NCI-H2171 treated with DMSO at 0.1 percent for 48 hours (cell line): ENCODE measurements at regions not wholly inside any gene's neighbourhood (a gene's known extent, or its start where the extent isn't known, plus 50 kb on each side); places are given as distances from the start of the nearest gene placed in this dataset.

Experiments
- DNase-seq: peaks from one replicate; lab custom pipeline; 2025; lab: John Stamatoyannopoulos, UW

DNA sequence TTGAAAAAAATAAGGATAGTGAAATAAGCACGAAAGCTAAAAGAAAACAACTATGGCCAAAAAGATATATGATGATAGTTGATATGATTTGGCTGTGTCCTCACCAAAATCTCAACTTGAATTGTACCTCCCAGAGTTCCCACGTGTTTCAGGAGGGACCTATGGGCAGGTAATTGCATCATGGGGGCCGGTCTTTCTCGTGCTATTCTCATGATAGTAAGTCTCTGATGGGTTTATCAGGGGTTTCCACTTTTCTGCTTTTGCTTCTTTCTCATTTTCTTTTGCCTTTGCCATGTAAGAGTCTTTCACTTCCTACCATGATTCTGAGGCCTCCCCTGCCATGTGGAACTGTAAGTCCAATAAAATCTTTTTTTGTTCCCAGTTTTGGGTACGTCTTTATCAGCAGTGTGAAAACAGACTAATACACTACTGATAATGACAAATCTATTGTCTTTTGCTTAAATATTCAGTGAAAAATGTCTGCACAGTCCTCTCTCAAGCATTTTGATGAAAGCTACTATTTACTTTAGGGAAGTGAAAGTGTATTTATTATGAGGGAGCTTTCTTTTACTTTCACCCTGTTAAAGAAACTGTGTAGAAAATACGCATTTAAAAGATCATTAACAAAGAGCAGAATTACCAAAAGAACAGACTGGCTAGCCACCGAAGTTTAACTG, 389.1 kb downstream of the HTR1B start:
- DNase-seq, result no peak

DNA sequence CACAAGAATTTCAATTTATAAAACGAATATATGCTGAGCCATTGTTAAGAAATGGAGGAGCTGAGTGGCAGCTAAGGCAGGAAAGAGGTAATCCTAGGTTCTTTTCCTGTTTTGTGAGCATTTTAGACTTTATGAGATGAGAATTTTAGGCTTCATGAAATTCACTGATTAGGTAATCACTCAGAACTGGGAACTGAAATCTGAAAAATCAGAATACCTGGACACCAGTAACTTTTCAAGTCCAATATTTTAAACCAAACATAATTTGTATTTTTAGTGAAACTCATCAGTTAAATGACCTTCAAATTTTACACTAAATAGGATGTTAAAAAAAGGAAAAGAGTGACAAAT, 389.9 kb downstream of the HTR1B start:
- no peak for DNase-seq

DNA sequence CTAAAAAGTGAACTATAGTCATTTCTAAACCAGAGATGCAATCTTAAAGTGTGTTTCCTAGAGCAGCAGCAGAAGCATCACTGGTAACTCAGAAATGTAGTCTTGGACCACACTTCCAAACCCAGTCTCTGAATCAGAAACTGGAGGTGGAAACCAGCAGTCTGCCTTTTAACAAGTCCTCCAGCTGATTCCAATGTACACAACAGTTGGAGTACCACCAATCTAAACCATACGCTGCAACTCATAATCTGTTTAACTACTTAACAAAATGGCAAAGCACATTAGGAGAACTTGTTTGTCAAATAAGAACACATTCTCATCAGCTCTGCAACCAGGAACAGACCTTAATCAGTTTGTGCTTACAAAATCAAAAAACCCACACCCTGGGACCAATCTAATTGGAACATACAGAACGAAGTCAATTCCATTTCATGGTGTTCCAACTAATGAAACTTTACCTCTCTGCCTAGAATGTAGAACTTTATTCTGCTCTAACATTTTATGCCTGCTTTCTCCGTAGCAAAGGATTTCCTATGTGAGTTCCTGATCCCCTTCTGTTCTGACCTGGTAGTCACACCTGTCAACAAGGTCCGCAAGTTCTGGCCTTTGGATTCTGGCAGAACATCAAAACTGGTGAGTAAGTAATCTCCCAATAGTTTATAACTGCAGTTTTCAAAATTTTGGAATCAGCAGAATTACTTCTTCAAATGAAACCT, 390.4 kb downstream of the HTR1B start:
- DNase-seq, result no peak

DNA sequence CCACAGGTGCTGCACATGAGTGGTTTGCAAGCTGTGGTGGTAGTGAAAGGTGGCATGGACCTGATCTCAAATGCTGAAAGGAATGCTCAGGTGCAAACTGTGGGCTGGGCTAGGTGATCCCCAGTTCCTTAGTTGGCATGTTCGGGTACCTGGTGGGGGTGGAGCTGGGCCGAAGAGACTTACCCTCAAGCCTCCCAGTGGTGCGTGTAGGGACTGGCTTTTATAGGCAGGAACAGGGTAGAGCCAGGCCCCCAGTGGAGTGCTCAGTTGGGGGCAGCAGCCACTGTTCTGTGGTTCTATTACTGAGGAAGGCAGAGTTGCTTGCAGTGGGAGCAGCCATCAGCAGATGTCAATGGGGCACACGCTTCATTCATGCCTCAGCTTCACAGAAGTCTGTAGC, 399.8 kb downstream of the HTR1B start:
- DNase-seq, result no peak

DNA sequence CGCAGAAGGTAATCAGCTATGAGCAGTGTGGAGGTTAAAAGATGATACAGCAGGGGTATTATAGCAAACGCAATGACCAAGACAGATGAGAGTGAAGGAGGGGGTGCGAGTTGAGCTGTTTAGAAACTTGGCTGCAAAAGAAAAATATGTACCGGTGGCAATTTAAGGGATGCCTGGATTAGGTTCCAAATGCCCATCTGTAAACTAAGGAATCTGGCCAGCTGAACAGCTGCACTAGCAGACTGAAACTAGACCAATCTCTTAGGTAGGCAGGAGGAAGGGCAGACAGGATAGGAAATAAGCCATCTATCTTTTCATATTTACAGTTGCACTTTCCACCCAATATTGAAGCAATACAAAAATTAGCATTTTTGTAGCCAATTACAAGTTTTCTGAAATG, 407.6 kb downstream of the HTR1B start:
- DNase-seq, result no peak

DNA sequence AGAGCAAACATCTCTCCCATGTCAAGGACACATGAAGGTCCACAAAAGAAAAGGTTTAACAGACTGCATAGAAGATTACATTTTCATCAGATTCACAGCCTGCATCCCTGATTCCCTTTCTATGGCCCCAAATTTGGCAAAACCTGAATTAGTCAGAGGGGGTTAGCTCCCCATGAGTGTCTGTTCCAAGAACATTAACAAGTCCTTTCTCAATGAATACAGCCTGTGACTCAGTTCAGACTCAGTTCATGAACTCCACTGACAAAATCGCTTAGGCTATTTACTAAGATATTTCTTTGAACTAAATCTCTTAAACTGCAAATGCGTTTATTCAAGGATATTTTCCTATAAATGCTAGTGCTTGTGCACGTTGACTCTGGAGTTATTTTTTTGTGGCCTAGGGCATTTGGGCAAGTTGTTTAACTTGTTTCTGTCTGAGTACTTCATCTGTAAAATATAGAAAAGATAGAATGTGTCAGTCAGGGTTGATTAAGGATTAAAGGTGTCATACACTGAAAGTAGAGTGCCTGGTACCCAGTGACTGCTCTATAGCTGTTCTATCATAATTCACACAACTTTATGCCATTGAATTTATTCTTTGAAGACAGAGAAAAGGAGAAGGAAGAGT, 422.6 kb downstream of the HTR1B start:
- DNase-seq, result no peak

DNA sequence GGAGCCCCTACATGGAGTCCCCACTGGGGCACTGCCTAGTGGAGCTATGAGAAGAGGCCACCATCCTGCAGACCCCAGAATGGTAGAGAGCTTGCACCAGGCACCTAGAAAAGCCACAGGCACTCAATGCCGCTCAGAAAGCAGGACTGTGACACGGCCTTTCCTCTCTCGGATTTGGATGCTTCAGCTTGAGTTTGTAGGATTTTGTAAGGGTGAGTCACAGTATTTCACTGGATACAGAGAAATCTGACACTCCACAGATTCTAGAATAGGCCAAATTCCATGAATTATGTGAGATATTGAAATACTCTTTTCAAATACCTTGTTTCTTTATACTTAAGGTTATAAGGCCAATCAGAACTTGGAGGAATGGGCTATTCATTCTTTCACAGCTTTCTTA, 424.5 kb downstream of the HTR1B start:
- DNase-seq, result no peak

DNA sequence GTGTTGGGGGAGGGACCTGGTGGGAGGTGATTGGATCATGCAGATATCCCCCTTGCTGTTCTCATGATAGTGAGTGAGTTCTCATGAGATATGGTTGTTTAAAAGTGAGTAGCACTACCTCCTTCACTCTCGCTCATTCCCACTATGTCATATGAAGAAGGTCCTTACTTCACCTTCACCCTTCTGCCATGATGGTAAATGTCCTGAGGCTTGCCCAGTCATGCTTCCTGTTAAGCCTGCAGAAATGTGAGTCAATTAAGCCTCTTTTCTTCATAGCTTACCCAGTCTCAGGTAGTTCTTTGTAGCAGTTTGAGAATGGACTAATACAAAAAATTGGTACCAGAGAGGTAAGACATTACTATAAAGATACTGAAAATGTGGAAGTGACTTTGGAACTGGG, 425.9 kb downstream of the HTR1B start:
- no peak for DNase-seq

DNA sequence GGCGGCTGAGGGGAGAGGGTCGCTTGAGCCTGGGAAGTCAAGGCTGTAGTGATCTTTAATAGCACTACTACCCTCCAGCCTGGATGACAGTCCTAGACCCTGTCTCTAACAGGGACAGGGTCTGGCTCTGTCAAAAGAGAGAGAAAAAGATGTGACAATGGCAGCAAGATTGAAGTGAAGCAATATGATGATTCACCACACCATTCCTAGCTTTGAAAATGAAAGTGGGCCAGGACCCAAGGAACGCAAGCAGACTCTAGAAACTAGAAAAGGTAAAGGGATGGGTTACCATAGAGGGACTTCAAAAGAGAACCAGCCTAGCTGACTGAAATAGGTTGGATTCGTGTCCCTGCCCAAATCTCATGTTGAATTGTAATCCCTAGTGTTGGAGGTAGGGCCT, 426.9 kb downstream of the HTR1B start:
- no peak for DNase-seq

DNA sequence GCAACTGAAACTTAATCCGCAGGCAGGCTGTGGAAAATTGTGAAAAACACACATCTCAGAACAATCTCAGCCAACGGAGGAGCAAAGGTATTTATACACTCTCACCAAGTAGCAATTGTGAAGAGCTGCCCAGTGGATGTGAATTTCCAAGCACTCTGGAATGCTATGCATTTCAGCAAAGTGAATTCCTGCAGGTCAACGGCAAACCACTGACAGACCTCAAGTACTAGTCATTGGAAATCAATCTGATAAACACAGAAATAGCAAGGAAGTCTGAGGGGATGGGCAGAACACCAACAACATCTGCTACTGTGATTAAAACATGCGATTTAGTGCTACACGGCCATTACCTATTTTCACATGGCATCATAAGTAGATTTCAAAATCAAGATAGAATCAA, 429.1 kb downstream of the HTR1B start:
- no peak for DNase-seq

DNA sequence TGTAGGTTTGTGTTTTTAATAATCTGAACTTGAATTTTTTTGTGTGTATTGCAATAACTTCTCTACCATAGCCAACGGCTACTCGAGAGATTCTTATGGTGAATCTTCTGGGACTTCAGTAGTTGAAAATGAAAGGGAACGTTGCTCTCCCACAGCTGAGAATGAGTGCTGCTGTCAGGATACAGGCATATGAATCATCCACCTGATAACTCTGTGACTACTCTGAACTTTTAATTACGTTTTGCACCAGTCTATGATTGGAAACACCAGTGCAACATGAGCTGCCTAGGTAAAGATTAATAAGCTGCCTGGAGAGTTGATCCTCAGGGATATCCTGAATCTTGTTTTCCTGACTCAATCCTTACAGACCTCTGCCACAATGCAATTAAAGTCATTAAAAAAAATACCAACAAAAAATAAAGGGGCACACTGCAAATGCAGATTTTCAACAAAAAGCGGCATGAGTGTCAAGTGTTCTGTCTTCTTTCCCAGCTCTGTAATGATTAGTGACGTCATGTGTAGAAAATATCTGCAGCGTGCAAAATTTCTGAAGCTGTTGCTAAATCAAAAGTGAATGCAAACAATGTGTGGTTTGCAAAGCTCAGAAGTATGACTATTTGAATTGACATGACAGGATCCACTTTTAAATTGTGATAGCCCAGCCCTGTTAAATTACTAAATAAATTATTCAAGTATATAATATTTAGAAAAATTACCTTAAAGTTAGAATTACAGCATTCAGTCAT, 432.2 kb downstream of the HTR1B start:
- no peak for DNase-seq

DNA sequence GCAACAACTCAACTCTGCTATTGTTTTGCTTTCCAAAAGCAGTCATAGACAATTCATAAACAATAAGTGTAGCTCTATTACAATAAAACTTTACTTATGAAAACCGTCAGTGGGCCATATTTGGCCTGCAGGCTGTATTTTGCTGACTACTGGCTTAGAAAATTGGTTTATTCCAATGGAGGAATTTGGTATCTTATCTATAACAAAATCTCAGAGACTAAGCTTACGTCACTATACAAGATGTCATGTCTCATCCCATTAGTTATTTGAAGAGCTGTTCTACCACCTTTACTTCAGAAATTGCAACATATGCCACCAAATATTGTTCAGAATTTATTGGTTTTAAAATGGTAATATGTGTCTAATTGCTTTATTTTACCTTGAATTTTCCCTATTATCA, 436.9 kb downstream of the HTR1B start:
- no peak for DNase-seq

DNA sequence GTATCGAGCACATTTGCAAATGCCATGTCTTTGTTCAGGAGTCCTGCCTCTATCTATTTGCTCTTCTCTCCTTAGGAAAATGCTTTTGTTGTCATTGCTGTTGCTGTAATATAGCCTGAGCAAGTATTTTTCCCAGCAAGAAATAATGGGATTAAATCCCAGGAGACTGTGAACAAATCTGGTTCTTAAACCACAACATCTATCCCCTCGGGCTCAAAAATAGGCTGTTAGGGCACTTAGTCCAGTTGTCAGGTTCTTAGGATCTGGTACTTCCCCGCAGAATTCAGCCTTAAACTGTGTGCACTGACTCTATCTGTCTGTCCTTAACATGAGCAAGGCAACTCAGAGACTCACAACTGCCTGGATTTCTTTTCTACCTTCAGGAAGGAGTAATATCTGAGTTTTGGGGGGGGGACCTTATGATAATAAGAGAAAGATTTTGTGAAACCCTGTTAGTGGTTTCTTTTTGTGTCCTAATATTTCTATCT, 437.5 kb downstream of the HTR1B start:
- DNase-seq, result no peak

DNA sequence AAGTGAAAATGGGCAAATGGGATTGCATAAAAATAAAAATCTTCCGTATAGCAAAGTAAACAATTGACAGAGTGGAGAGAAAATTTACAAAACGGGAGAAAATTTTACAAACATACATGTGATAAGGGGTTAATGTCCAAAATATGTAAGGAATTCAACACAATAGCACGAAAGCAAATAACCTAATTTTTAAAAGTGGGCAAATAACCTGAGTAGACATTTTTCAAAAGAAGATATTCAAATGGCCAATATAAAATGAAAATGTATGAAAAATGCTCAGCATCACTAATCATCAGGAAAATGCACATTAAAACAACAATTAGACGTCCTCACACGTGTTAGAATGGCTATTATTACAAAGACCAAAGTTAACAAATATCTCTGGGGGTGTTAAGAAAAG, 441.5 kb downstream of the HTR1B start:
- no peak for DNase-seq

DNA sequence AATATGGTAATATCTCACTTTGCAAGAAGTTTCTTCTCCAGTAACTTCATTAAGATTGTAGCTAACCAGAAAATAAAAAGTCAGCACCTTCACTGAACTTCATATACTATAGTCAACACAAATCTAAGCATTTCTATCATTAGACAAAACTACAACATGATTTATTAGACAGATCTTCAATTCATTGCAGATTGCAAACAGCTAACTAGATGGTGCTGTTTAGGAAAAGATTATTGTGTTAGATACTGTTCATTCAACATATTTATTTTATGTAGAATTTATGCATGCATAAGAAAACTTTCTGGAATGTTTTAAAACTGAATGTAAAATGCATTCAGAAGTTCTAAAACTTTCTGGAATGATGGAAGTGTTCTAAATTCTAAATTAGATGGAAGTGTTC, 442.1 kb downstream of the HTR1B start:
- DNase-seq, result no peak

DNA sequence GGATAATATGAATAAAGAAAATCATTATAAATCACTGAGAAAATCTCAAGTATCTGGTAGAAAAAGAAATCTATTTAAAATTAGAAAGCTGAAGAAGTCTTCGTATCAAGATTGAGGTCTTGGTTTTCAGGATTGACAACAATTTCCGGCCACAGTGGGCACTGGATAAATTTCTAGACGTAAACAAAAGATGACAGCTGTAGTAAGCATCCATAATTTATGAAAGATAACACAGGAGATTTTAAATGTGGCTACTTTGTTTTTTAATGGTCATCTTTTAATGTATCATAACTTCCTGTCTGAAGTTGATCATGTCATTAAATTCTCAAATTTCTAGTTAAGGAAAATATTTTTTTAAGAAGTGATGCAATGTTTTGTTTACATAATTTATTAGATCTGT, 444.2 kb downstream of the HTR1B start:
- no peak for DNase-seq

DNA sequence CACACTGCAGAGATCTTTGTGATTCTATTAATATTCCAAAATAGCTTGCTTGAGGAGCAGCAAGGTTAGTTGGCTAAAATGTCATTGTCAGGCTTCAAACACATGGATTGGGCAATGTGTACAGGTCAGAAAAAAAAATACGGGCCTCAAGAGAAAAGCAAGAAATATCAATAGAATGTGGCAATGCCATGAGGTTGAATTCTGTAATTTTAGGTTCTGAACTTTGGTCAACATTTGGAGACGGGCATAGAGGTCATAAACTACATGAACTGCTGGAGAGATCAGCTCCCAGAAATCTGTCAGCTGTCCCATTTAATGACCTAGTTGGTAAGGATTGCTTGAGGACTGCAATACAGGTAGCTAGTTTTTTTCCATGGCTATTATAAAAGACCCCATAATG, 445.8 kb downstream of the HTR1B start:
- DNase-seq, result no peak

DNA sequence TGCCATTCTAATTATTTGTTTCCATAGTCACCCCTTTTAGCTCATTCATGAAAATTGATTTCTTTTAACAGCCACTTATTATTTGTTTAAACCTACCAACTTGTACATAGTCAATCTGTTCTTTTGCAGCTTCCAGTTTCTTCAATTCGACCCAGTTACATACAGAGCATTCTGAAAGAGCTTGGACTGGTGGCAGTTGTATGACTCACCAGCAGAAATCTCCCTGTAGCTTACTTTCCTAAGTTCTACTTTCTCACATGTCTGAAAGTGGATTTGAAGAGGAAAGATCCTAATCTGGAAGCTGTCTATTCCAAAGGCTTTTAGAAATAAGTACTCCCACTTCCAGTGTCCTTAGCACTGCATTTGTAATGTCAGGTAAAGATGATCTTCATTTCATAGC, 447.9 kb downstream of the HTR1B start:
- DNase-seq, result no peak

DNA sequence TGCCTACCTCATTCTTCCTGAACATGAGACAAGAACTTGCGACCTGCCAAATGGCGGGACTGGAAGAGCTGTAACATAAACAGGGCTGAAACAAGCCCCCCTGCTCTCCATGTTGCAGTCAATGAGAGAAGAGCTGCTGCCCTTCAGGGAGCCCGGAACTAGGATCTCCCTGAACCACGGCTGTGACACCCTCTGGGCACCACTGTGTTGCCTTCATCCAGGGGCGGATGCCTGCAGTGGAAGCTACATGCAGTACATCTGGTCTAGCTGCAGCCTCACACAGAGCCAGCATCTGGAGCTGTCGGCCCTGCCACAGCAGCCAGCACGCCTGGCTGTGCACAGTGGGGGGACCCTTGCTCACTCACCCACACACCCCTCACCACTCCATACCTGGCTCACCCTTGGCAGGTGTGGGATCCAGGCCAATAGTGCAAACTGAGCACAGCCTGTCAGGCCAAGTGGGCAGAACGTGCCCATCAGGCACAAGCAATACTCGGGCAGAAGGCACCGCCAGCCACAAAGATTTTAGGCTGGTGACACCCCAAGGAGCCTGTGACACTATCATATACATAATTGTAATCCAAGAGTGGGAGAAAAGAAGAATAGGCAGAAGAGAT, 451.3 kb downstream of the HTR1B start:
- DNase-seq, result no peak

DNA sequence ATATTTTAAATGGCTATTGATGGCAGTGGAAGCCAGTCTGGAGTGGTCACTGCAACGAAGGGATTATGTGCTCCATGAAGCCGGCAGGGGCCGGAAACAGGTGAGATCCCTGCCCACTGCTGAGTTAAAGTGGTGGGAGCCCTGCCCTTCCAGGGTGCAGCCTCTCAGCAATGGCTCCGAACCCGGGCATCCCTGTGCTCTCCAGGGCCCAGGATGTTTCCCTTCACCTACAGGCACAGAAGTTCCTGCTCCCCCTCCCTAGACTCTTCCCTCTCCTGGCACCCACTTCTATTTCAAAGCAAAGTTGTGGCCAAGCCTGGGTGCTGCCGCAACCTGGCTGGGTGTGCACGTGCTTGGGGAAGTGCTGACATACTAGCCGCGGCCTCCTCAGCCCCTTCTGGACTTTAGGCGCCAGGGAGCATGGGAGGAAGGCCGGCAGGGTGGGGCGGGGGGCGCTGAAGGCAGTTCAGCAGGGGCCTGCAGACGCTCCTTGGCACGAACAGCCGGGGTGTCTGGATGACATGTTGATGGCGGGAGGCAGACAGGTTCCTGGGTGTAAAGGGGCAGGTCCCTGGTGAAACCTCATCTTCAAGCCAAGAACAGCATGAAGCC, 452.3 kb downstream of the HTR1B start:
- no peak for DNase-seq

DNA sequence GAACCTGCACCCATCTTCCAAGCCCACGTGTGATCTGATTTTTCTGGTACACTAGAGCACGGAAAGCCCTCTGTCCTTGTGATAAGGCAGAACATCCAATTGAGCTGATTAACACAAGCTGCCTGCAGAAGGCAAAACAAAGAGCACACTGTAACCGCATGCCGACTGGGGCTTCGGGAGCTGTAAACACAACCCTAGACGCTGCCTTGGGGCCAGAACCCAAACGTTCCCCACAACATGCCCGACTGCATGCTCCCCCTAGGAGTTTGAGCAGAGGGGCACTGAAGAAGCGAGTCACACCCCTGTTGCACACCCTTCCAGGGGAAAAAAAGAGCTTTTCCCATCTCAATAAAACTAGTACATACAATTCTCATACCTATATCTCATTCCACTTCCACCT, 470.7 kb downstream of the HTR1B start:
- no peak for DNase-seq

DNA sequence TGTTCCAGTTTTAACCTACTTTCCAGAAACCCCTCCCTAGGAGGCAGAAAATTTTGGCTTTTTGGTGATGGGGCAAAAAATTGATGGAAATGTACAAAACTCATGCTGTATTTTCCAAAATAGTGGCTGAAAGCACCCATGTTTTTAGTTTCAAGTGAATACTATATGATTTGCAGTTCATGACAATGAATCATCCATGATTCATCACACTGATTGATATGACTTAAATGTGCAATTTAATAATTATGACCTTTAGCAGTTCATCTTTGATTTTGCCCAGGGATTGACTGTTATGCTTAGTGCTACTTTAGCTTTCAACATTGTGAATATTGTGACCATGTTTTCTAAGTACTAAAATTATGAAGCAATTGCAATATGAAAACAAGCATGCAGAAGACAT, 478.7 kb downstream of the HTR1B start:
- DNase-seq, result no peak
